ENCODE measurements at regions not wholly inside any gene's neighbourhood (a gene's known extent, or its start where the extent isn't known, plus 50 kb on each side); places are given as distances from the start of the nearest gene placed in this dataset.
"Not testable (repeated sequence)": the region's sequence is repeated elsewhere in the genome, so short reads cannot be mapped to it uniquely, and the experiment has no call there.

GRCh38 chr11:134863294-134863693 lies 451.3 kb upstream of the B3GAT1 start:
- no peak for DNase-seq

DNA sequence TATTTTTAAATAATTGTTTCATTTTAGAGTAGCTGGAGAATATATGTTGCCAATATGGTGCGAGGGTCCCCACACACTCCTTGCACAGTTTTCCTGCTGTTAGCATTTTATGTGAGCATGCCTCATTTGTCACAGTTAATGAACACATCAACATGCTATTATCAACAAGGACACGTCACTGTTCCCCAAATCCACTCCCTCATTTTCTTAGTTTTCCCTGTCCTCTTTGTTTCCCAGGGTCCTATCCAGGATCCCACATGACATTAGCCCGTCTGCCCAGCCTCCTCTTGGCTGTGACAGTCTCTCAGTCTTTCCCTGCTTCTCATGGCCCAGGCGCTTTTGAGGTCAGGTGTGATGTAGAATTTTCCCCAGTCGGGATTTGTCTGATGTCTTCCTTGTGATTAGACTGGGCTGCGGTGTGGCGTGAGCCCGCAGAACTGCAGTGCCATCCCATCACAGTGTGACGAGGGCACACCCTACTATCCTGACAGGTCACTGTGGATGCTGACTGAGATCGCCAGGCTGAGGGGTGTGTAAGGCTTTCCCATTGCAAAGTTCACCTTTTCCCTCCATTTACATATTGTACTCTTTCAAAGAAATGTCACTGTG lies 450.6 kb upstream of the B3GAT1 start:
- no peak for DNase-seq

DNA sequence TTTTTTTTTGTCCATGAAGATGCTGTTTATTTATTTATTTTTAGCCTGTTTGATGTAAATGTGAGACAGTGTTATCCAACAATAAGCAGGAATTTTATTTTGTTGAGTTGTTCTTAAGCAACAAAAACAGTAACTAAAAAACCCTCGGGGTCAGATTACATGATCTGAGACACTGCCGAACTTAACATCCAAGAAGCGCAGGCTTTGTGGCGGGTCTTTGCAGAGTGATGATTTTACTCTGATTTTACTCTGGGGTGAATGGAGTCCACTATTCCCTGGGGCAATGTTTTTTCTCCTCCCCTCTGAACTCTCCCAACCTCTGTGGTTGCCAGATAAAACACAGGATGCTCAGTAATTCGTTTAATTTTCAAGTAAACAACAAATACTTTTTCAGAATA lies 450.1 kb upstream of the B3GAT1 start:
- no peak for DNase-seq

DNA sequence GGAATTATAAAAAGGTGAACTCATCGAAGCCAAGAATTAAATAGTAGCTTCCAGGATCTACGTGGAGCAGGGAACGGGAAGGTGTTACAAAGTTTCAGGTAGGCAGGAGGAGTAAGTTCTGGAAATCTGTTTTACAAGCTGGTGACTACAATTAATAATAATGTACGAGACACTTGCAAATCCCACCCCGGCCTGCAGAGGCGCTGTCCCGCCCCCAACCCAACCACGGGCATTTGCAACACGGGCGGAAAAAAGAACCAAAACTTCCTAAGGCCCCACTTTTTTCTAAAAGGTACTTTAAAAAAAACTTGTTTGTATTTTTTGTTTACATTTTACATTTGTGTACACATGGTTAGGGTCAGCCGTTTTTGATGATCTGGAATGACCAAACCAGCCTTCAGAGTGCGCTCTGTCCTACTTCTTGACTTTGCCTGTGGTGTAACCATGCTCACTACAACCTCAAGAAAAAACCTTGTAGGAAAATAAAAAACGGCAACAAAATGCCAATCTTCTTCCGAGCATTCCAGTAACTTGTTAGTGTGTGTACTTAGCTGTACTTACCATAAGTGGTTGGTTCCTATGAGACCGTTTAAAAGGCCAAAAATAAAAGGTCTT lies 449.6 kb upstream of the B3GAT1 start:
- DNase-seq: no peak

GRCh38 chr11:134858783-134859480 lies 446.9 kb upstream of the B3GAT1 start:
- no peak for DNase-seq

- DNase-seq: no peak
Measured at GRCh38 chr11:134857035-134857434, 445.0 kb upstream of the B3GAT1 start.

DNA sequence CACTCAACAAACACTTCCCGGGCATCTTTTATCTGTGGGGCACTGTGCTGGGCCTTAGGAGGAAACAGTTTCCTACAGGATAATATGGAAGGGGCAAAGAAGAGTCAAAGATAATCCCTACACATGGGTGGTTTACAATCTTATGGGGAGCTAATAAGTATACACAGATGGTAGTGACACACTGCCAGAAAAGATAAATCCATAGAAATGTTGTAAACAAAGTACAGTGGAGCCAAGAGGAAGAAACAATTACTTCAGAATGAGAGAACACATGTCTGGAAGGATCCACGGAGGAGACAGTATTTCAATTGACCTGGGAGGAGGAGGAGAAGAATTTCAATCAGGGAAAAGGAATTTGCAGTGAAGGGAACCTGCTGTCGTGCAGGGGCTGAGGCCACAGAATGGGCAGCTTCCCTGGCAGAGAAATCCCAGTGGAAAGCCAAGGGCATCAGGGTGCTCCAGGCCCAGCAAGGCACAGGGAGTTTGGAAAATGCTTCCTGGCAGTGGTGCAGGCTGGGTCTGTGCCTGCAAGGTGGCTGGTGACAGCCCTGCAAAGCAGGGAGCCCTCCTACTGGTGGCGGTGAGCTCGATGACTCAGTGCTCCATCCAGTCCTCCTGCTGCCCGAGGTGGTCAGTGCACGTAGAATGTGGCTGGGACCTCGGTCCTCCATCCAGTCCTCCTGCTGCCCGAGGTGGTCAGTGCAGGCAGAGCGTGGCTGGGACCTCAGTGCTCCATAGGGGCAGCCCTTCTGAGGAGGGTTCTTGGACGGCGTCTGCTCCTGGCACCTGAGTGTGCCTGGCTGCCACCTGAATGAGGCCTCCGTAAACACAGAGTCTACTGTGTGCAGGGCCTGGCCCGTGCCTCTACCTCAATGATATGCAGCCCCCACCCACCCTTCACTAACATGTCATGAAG lies 444.3 kb upstream of the B3GAT1 start:
- no peak for DNase-seq

DNA sequence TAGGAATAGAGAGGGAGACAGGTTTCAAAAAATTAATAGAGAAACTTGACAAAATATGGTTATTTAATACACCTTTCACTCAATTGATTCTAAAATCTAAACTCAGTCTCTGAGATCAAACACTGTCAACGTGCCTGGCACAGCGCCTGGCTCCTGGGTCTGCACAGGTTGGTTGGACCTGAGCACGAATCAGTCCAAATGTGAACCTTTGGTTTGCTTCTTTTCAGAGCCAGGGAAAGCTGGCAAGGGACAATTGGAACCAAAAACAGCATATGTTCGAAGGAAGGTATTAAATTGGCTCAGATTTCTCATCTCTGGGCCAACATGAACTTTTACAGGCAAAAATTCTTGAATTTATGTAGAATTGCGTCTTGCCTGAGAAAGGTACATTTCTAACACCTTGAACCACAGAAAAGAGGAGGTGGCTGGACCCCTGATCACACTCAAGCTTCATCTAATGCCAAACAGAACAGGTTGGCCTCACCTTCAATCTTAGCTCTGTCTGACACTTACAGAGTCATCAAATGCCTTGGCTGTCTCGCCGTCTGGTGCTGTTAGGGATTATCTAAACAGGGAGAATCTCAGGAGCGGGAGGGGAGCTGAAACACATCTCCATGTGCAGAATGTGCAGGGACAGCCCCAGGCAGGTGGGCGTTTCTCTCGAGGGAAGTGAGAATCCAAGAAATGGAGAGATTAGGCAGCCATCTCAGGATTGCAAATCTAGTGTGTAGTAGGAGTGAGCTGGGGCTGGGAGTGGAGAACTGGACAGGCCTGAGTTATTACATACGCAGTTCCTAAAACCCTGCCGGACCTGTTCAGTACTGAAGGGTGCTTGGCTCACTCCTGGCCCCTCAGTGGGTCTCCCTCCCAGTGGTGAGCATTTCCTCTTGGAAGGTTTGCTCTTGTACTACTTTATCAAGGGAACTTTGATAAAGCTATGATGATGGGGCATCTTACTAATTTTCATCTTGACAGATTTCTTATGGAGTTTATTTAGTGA lies 442.2 kb upstream of the B3GAT1 start:
- DNase-seq: no peak

GRCh38 chr11:134851503-134852224 lies 439.6 kb upstream of the B3GAT1 start:
- not testable (repeated sequence) for DNase-seq

DNA sequence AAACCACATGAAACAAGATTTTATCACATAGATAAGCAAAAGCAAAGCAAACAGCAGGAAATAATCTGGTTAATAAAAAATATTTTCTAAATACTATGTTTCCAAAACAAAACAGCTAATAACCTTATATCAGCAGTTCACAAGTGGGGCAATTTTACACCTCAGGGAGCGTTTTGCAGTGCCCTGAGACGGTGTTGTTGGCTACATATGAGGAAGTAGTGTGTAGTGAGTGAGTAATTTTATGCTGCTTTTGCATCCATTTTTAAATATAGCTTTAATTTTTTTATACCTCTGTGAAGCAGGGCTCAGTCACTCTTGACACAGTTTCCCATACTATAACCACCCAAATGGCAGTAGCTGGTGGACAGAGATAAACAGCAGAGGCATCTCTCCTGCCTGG lies 438.5 kb upstream of the B3GAT1 start:
- no peak for DNase-seq

GRCh38 chr11:134849833-134850232 lies 437.8 kb upstream of the B3GAT1 start:
- DNase-seq: no peak

GRCh38 chr11:134847083-134847715 lies 435.2 kb upstream of the B3GAT1 start:
- DNase-seq: no peak

GRCh38 chr11:134846328-134847082 lies 434.5 kb upstream of the B3GAT1 start:
- no peak for DNase-seq

- no peak for DNase-seq
Measured at GRCh38 chr11:134845474-134846327, 433.7 kb upstream of the B3GAT1 start.

DNA sequence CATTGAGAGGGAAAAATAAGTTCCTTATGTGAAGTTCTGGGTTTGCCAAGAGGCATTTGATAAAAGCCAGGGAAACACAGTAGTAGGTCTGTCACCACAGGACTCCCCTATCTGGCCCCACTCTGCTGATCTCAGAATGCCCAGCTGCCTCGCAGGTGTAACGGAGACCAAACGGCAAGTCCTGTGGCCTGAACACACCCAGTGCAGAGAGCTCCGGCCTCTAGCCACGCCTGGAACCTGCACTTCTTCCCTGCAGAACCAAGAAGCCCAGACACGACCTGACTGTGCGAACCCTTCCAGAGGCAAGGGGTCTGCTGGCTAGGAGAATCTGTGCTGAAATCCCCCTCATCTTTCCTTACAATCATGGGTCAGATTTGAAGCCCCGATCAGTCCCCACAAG lies 432.8 kb upstream of the B3GAT1 start:
- DNase-seq: no peak

GRCh38 chr11:134843735-134844134 lies 431.7 kb upstream of the B3GAT1 start:
- DNase-seq: no peak

GRCh38 chr11:134843020-134843419 lies 431.0 kb upstream of the B3GAT1 start:
- no peak for DNase-seq

DNA sequence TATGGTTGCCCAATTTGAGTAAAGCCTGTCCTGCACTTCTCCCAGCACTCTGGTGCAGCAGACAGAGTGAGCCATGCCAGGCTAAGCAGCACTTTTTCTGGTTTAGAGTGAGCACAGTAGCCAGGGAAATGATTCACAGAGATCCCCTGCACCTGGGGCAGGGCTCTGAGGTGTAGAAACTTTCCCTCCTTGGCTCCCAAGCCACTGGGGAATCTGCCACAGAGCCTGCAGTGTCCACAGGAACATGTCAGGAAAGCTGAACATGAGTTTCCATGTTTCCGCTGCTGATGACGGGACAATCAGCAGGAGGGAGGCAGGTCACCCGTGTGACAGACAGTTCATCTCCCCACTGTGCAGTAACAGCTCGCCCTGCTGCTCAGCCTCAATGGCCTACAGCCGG lies 429.9 kb upstream of the B3GAT1 start:
- no peak for DNase-seq

DNA sequence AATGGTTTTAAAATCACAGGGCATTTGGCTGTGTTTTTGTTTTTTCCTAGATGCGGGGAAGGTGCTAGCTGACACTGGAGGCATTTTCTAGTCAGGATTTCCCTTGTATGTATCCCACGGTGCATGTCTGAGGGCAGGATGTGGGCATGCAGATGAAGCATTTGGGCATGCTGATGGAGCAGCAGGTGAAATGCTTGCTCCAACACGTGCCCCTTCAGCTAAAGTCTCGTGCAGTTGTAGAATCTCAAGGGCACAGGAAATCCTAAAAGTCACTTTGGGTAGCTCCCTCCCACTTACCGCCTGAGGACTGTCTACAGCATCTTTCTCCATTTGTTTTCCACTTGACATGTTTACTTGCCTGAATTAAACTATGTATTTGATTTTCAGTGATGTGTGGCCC lies 429.4 kb upstream of the B3GAT1 start:
- no peak for DNase-seq

Data from MV-4-11 (cell line).